Lower leg skin (tissue), 3 donors: ENCODE measurements at regions not wholly inside any gene's neighbourhood (a gene's known extent, or its start where the extent isn't known, plus 50 kb on each side); places are given as distances from the start of the nearest gene placed in this dataset.

Source experiments
- CTCF ChIP-seq, 3 donors: fragments of 450-650 bp; IDR thresholded peaks; one replicate each; pipeline ENCODE4 v1.5.1; 2016; ENCODE audit warnings: antibody characterized with exemption in 3 of 3, mild to moderate bottlenecking in 3 of 3, moderate library complexity in 2 of 3
- POLR2A ChIP-seq, 2 donors: fragments of 450-650 bp; IDR thresholded peaks; one replicate each; pipeline ENCODE4 v1.6.1; 2016 to 2017; ENCODE audit warnings: antibody characterized with exemption in 2 of 2, mild to moderate bottlenecking in 1 of 2, moderate library complexity in 1 of 2

- TF ChIP-seq CTCF (IDR thresholded peaks at IDR 0.05) (no peak), POLR2A (IDR thresholded peaks at IDR 0.05) (no peak)
Observed at GRCh38 chr2:134117676-134118075, 136.2 kb upstream of the MGAT5 start.
